K562 (cell line): ENCODE measurements at regions not wholly inside any gene's neighbourhood (a gene's known extent, or its start where the extent isn't known, plus 50 kb on each side); places are given as distances from the start of the nearest gene placed in this dataset.

Experiments
- ATAC-seq: fragments of 200-7000 bp; cut with Tn5 transposase; 3 replicates; pipeline ENCODE4 v1.9.1; 2020; ENCODE audit warnings: moderate library complexity
- BruUV-seq: library from RNA; stranded (reverse); fragments of 400-500 nt; replicated peaks from 2 replicates; lab custom pipeline; 2021; lab: Mats Ljungman, UMichigan
- CTCF ChIA-PET: fragments of 300-600 bp; formaldehyde crosslinking; extraction: SDS; loops from one replicate; lab custom pipeline; 2021; ENCODE audit warnings: low intra/inter-chr PET ratio; lab: Yijun Ruan, JAX
- POLR2A ChIA-PET: fragments of 300-600, 350-650 bp; sonication (Branson Sonifier 250); formaldehyde crosslinking; extraction: SDS; loops from one replicate; lab custom pipeline; 2021; ENCODE audit warnings: antibody characterized with exemption, inconsistent platforms; lab: Yijun Ruan, JAX
- DNase-seq, 4 experiments: peaks; one replicate each; pipeline versions ENCODE4 v3.0.0 to v3.0.0-alpha.2; 2011 to 2018; ENCODE audit warnings: low spot score in 3 of 4, mixed read lengths in 3 of 4; ENCODE audit errors: extremely low read depth in 1 of 4
- FAIRE-seq: peaks from 2 replicates; lab custom pipeline; 2011; peaks lifted over from hg19 to GRCh38; lab: Jason Lieb, UNC
- H2AFZ ChIP-seq: 2 replicates; pipeline ENCODE4 v1.6.0; 2011; ENCODE audit warnings: low read depth, low read length, control low read depth, inconsistent platforms
- H3K27ac ChIP-seq: fragments of 200-600 bp; 3 replicates; pipeline ENCODE4 v1.8.0; 2011; ENCODE audit warnings: low read depth, mild to moderate bottlenecking, control low read depth, inconsistent platforms, low read length, moderate library complexity, mixed read lengths; ENCODE audit errors: extremely low read depth
- H3K27me3 ChIP-seq, 2 experiments: fragments of 300-600 bp in 1 of 2; 2 replicates in 1 of 2; 3 replicates in 1 of 2; pipeline versions ENCODE4 v1.6.0 to v1.8.0; 2011; ENCODE audit warnings: inconsistent platforms in 2 of 2, low read length in 2 of 2, mild to moderate bottlenecking in 1 of 2, mixed read lengths in 1 of 2, moderate library complexity in 1 of 2; ENCODE audit not compliant: control insufficient read depth in 2 of 2, insufficient read depth in 2 of 2
- H3K36me3 ChIP-seq: fragments of 300-600 bp; 3 replicates; pipeline ENCODE4 v1.8.0; 2011; ENCODE audit warnings: mild to moderate bottlenecking, low read length, inconsistent platforms; ENCODE audit not compliant: control insufficient read depth, insufficient read depth
- H3K4me1 ChIP-seq, 2 experiments: fragments of 200-600 bp in 1 of 2; replicated peaks in 1 of 2; 2 replicates in 1 of 2; 3 replicates in 1 of 2; pipeline versions ENCODE4 v1.5.1 to v1.8.0; 2011; ENCODE audit warnings: inconsistent platforms in 2 of 2, low read length in 2 of 2, mild to moderate bottlenecking in 1 of 2, mixed read lengths in 1 of 2, moderate library complexity in 1 of 2; ENCODE audit not compliant: control insufficient read depth in 2 of 2, insufficient read depth in 2 of 2
- H3K4me2 ChIP-seq: 2 replicates; pipeline ENCODE4 v1.6.1; 2011; ENCODE audit warnings: low read length, control low read depth, inconsistent platforms, mixed read lengths; ENCODE audit not compliant: insufficient read depth
- H3K4me3 ChIP-seq: fragments of 200-600 bp; sonication (generic), shearing (Covaris generic); 2 replicates; pipeline ENCODE4 v1.5.1; 2016; ENCODE audit warnings: control low read depth, inconsistent platforms
- H3K79me2 ChIP-seq: fragments of 200-600 bp; 3 replicates; pipeline ENCODE4 v1.8.0; 2011; ENCODE audit warnings: low read length, inconsistent platforms; ENCODE audit not compliant: control insufficient read depth, insufficient read depth
- H3K9ac ChIP-seq, 2 experiments: 2 replicates each; pipeline versions ENCODE4 v1.6.0 to v1.6.1; 2011; ENCODE audit warnings: low read depth in 2 of 2, low read length in 2 of 2, control low read depth in 1 of 2, inconsistent platforms in 1 of 2, mild to moderate bottlenecking in 1 of 2, mixed read lengths in 1 of 2; ENCODE audit not compliant: insufficient read depth in 1 of 2
- H3K9me1 ChIP-seq: one replicate; pipeline ENCODE4 v1.6.0; 2011; ENCODE audit warnings: inconsistent platforms, mild to moderate bottlenecking, low read length, moderate library complexity; ENCODE audit not compliant: control insufficient read depth, insufficient read depth
- H3K9me3 ChIP-seq: replicated peaks from 2 replicates; pipeline ENCODE4 v1.5.1; 2011; ENCODE audit warnings: low read depth, low read length, inconsistent platforms; ENCODE audit not compliant: control insufficient read depth, insufficient read depth
- H4K20me1 ChIP-seq: replicated peaks from 2 replicates; pipeline ENCODE4 v1.6.1; 2011; ENCODE audit warnings: low read length, inconsistent platforms, mixed read lengths; ENCODE audit not compliant: control insufficient read depth, insufficient read depth
- ARHGAP35 ChIP-seq: fragments of 450-650 bp; IDR thresholded peaks from 2 replicates; pipeline ENCODE4 v1.6.1; 2018; ENCODE audit not compliant: partially characterized antibody
- BCL6 ChIP-seq: fragments of 250-450 bp; sonication (Bioruptor Pico); IDR thresholded peaks from 2 replicates; pipeline ENCODE4 v1.4.0; 2020
- BCLAF1 ChIP-seq, 2 experiments: fragments of 450-650 bp in 1 of 2; IDR thresholded peaks; 2 replicates each; pipeline ENCODE4 v1.6.1; 2011 to 2017; ENCODE audit warnings: low read depth in 2 of 2, antibody characterized with exemption in 1 of 2, borderline replicate concordance in 1 of 2, low read length in 1 of 2, mild to moderate bottlenecking in 1 of 2, mixed read lengths in 1 of 2; ENCODE audit not compliant: control insufficient read depth in 1 of 2
- CBFA2T2 ChIP-seq: fragments of 450-650 bp; conservative IDR thresholded peaks from 2 replicates; pipeline ENCODE4 v1.6.1; 2017; ENCODE audit warnings: mild to moderate bottlenecking
- LARP7 ChIP-seq: fragments of 450-650 bp; IDR thresholded peaks from 2 replicates; pipeline ENCODE4 v1.6.1; 2016
- RFX1 ChIP-seq: fragments of 450-650 bp; IDR thresholded peaks from 2 replicates; pipeline ENCODE4 v1.6.1; 2016; ENCODE audit warnings: mild to moderate bottlenecking, moderate library complexity
- TRIM24 ChIP-seq, 2 experiments: fragments of 450-650 bp; IDR thresholded peaks; 2 replicates each; pipeline ENCODE4 v1.6.1; 2016
- ZNF512 ChIP-seq: IDR thresholded peaks from 2 replicates; pipeline ENCODE4 v1.6.1; 2016; ENCODE audit warnings: missing genetic modification characterization, missing compliant biosample characterization
- WGBS: fragments of 100-300 bp; shearing (Covaris generic); methylation state at CpG from one replicate; pipeline ENCODE4 v1.1.6; 2016; ENCODE audit warnings: low coverage, mixed read lengths; ENCODE audit not compliant: insufficient coverage; ENCODE audit errors: missing lambda C conversion rate; 5-methylcytosine and 5-hydroxymethylcytosine counted together
- in situ Hi-C: fragments of 300-500 bp; cut with MboI; formaldehyde crosslinking; loops from 4 replicates; pipeline ENCODE4 v1.15.0; 2018; ENCODE audit warnings: inconsistent platforms, mixed read lengths
- intact Hi-C: fragments of 100-400 bp; cut with micrococcal nuclease; formaldehyde crosslinking; loops from 2 replicates; pipeline ENCODE4 v1.14.2; 2022

GRCh38 chr2:206869824-206870495, 69.4 kb upstream of the CPO start (continued):
- no peak for TF ChIP-seq ZNF512
- TF ChIP-seq CBFA2T2, result no peak

GRCh38 chr2:206873423-206873822, 65.9 kb upstream of the CPO start:
- Histone ChIP-seq H4K20me1 (no peaks in the 10 kb centered on the region), H3K27ac (no peak overlapping the region), H3K27me3 (no peaks in the 10 kb centered on the region), H3K9ac (no peak overlapping the region), H3K9me1 (no peaks in the 10 kb centered on the region), H3K79me2 (no peaks in the 10 kb centered on the region), H3K36me3 (no peaks in the 10 kb centered on the region), H3K4me3 (no peak overlapping the region), H2AFZ (no peak overlapping the region), H3K4me1 (no peaks in the 10 kb centered on the region), H3K4me2 (no peak overlapping the region), H3K9me3 (no peaks in the 10 kb centered on the region)
- 0% methylated on average over 2 of the region's 2 CpGs for WGBS
- intact Hi-C loops, result no loop called here
- ChIA-PET CTCF (no interaction called here), POLR2A (interaction anchor here (1.1 kb wide), 1 partner anchor 34 kb away, joined by 3 read pairs; no protein-coding TSS in a partner anchor)
- in situ Hi-C loops, result no loop called here
- FAIRE-seq (no peak), ATAC-seq (no peak), DNase-seq (peak in 1 of 4 experiments; percentile 2)
- TF ChIP-seq LARP7, result no peak
- peak; percentile 89 for TF ChIP-seq RFX1
- no peak for TF ChIP-seq TRIM24 (IDR thresholded peaks at IDR 0.05)
- TF ChIP-seq BCL6, result no peak
- no peak for TF ChIP-seq ARHGAP35
- TF ChIP-seq BCLAF1 (IDR thresholded peaks at IDR 0.05; ENCODE audit: borderline replicate concordance in 1 of 2, control insufficient read depth in 1 of 2, low read depth in 2 of 2, low read length in 1 of 2), result no peak
- no TSS peak for BruUV-seq
